Spleen (tissue), 7 donors: ENCODE measurements at regions not wholly inside any gene's neighbourhood (a gene's known extent, or its start where the extent isn't known, plus 50 kb on each side); places are given as distances from the start of the nearest gene placed in this dataset.

Experiments used
- CTCF ChIP-seq, 11 experiments: fragments of 200-600 bp in 7 of 11; fragments of 450-650 bp in 4 of 11; sonication (generic) in 4 of 11; IDR thresholded peaks in 8 of 11; conservative IDR thresholded peaks in 3 of 11; 1 replicate in 7 of 11; 2 replicates in 4 of 11; pipeline versions ENCODE4 v1.4.0 to v1.8.0; 2016 to 2021; ENCODE audit warnings: antibody characterized with exemption in 11 of 11, inconsistent platforms in 4 of 11, mild to moderate bottlenecking in 1 of 11
- POLR2A ChIP-seq, 3 donors: fragments of 450-650 bp; IDR thresholded peaks; one replicate each; pipeline ENCODE4 v1.5.1; 2017; ENCODE audit warnings: antibody characterized with exemption in 3 of 3, mild to moderate bottlenecking in 1 of 3
- POLR2AphosphoS5 ChIP-seq, 3 donors: sonication (generic); formaldehyde crosslinking; IDR thresholded peaks; one replicate each; pipeline ENCODE4 v1.5.1; 2017; ENCODE audit warnings: antibody characterized with exemption in 3 of 3
- donor health status: DM: no; HTN: no; CAD: no; lungs with moderate emphysema.
- donor health status: DM: no; HTN: no; CAD: no.
- donor health status: DM: no; HTN: no; CAD: no.

DNA sequence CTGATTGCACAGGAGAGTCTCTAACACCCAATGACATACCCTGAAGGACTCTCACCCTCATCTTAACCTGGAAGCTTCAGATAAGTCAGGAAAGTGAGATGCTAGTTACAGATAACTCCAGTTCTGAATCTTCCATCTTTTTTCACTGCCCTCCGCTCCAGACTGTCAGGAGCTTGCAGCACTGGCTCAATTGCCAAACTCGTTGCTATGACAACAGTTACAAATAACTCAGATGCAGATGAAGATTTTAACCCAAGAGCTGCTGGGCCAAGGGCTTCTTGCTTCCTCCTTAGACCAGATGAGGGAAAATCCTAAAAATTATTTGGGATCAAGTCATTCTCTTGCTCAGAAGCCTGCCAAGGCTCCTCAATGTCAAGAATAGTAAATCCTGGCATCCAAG, 109.1 kb upstream of the HUWE1 start:
- TF ChIP-seq CTCF (IDR thresholded peaks at IDR 0.05 in 8 of 11, conservative IDR thresholded peaks at IDR 0.05 in 3 of 11) (no peak), POLR2A (IDR thresholded peaks at IDR 0.05) (no peak), POLR2AphosphoS5 (IDR thresholded peaks at IDR 0.05) (no peak)
